GM12878 (cell line): ENCODE measurements at regions not wholly inside any gene's neighbourhood (a gene's known extent, or its start where the extent isn't known, plus 50 kb on each side); places are given as distances from the start of the nearest gene placed in this dataset.

ENCODE experiments used
- ATAC-seq: fragments of 200-7000 bp; cut with Tn5 transposase; 3 replicates; pipeline ENCODE4 v1.9.1; 2020; ENCODE audit warnings: mild to moderate bottlenecking, moderate library complexity
- BruUV-seq: library from RNA; stranded (reverse); fragments of 400-500 nt; replicated peaks from 2 replicates; lab custom pipeline; 2021; lab: Mats Ljungman, UMichigan
- CTCF ChIA-PET: fragments of 300-600 bp; sonication (Branson Sonifier 250); formaldehyde crosslinking; extraction: SDS; loops from one replicate; lab custom pipeline; 2021; ENCODE audit warnings: inconsistent platforms; lab: Yijun Ruan, JAX
- POLR2A ChIA-PET: fragments of 350-600 bp; formaldehyde crosslinking; extraction: SDS; loops from one replicate; lab custom pipeline; 2021; ENCODE audit warnings: inconsistent platforms; lab: Charles Lee
- RAD21 ChIA-PET: fragments of 300-600 bp; sonication (Branson Sonifier 250); formaldehyde crosslinking; loops from one replicate; lab custom pipeline; 2023; ENCODE audit warnings: antibody characterized with exemption; ENCODE audit not compliant: unreplicated experiment; lab: Charles Lee
- SMC1A ChIA-PET: fragments of 300-600 bp; sonication (Branson Sonifier 250); formaldehyde crosslinking; loops from one replicate; lab custom pipeline; 2023; ENCODE audit not compliant: unreplicated experiment, uncharacterized antibody; lab: Charles Lee
- DNase-seq: peaks from one replicate; pipeline ENCODE4 v3.0.0-alpha.2; 2011; ENCODE audit warnings: low read depth, low spot score
- FAIRE-seq: peaks from 3 replicates; lab custom pipeline; 2011; peaks lifted over from hg19 to GRCh38; lab: Jason Lieb, UNC
- H2AFZ ChIP-seq: 2 replicates; pipeline ENCODE4 v1.6.0; 2011; ENCODE audit warnings: low read depth, low read length, control low read depth; ENCODE audit not compliant: control insufficient read depth
- H3K27ac ChIP-seq: 2 replicates; pipeline ENCODE4 v1.5.1; 2011; ENCODE audit warnings: control low read depth; ENCODE audit not compliant: control insufficient read depth, insufficient read depth
- H3K27me3 ChIP-seq, 2 experiments: replicated peaks in 1 of 2; 2 replicates each; pipeline versions ENCODE4 v1.6.0 to v1.6.1; 2011; ENCODE audit warnings: low read length in 1 of 2; ENCODE audit not compliant: control insufficient read depth in 2 of 2, insufficient read depth in 2 of 2
- H3K36me3 ChIP-seq, 2 experiments: 2 replicates each; pipeline ENCODE4 v1.5.1; 2011; ENCODE audit warnings: low read length in 1 of 2; ENCODE audit not compliant: control insufficient read depth in 2 of 2, insufficient read depth in 2 of 2
- H3K4me1 ChIP-seq: 2 replicates; pipeline ENCODE4 v1.6.1; 2011; ENCODE audit warnings: mild to moderate bottlenecking, low read length, moderate library complexity, mixed read lengths; ENCODE audit not compliant: control insufficient read depth, insufficient read depth
- H3K4me2 ChIP-seq: 2 replicates; pipeline ENCODE4 v1.6.0; 2011; ENCODE audit warnings: control low read depth; ENCODE audit not compliant: control insufficient read depth, insufficient read depth
- H3K4me3 ChIP-seq: fragments of 200-600 bp; sonication (generic); 2 replicates; pipeline ENCODE4 v1.5.1; 2016
- H3K79me2 ChIP-seq: 2 replicates; pipeline ENCODE4 v1.6.0; 2011; ENCODE audit warnings: low read length; ENCODE audit not compliant: control insufficient read depth, insufficient read depth
- H3K9ac ChIP-seq: 2 replicates; pipeline ENCODE4 v1.8.0; 2011; ENCODE audit warnings: low read length, control low read depth, mixed read lengths; ENCODE audit not compliant: control insufficient read depth, insufficient read depth
- H3K9me3 ChIP-seq: replicated peaks from 3 replicates; pipeline ENCODE4 v1.5.1; 2011; ENCODE audit warnings: mild to moderate bottlenecking, low read length; ENCODE audit not compliant: control insufficient read depth, insufficient read depth
- H4K20me1 ChIP-seq: 2 replicates; pipeline ENCODE4 v1.6.0; 2011; ENCODE audit not compliant: control insufficient read depth, insufficient read depth
- ATF7 ChIP-seq: fragments of 450-650 bp; IDR thresholded peaks from 2 replicates; pipeline ENCODE4 v1.6.1; 2016; ENCODE audit warnings: low read depth, mild to moderate bottlenecking
- EP300 ChIP-seq, 2 experiments: fragments of 150-350 bp in 1 of 2; IDR thresholded peaks; 2 replicates each; pipeline ENCODE4 v1.6.1; 2011 to 2012; ENCODE audit warnings: low read depth in 2 of 2, low read length in 2 of 2, borderline replicate concordance in 1 of 2, improper control_type of control experiment in 1 of 2, inconsistent platforms in 1 of 2; ENCODE audit not compliant: control insufficient read depth in 1 of 2
- EZH2 ChIP-seq: IDR thresholded peaks from 2 replicates; pipeline ENCODE4 v1.6.1; 2012; ENCODE audit warnings: low read depth, mild to moderate bottlenecking, control low read depth, inconsistent platforms, low read length, borderline replicate concordance; ENCODE audit not compliant: control insufficient read depth
- HDGF ChIP-seq: fragments of 450-650 bp; IDR thresholded peaks from 2 replicates; pipeline ENCODE4 v1.6.1; 2016; ENCODE audit warnings: antibody characterized with exemption
- IKZF2 ChIP-seq, 2 experiments: fragments of 450-650 bp; IDR thresholded peaks; 2 replicates each; pipeline ENCODE4 v1.6.1; 2017; ENCODE audit warnings: mild to moderate bottlenecking in 2 of 2, moderate library complexity in 2 of 2
- NR2F1 ChIP-seq: fragments of 450-650 bp; conservative IDR thresholded peaks from 2 replicates; pipeline ENCODE4 v1.6.1; 2017; ENCODE audit warnings: mild to moderate bottlenecking
- RFX5 ChIP-seq: IDR thresholded peaks from 2 replicates; pipeline ENCODE4 v1.6.1; 2011; ENCODE audit warnings: low read depth, low read length, improper control_type of control experiment
- SREBF1 ChIP-seq: IDR thresholded peaks from 2 replicates; pipeline ENCODE4 v1.6.1; 2012; ENCODE audit warnings: mild to moderate bottlenecking, low read length
- WGBS: methylation state at CpG from one replicate; pipeline ENCODE4 v1.1.6; 2016; ENCODE audit warnings: low lambda C conversion rate; ENCODE audit not compliant: insufficient replicate concordance, insufficient coverage; ENCODE audit errors: missing lambda C conversion rate; 5-methylcytosine and 5-hydroxymethylcytosine counted together
- in situ Hi-C: fragments of 300-500 bp; cut with MboI; formaldehyde crosslinking; loops from 9 replicates; pipeline ENCODE4 v1.14.3; 2018; ENCODE audit warnings: mixed read lengths
- intact Hi-C: fragments of 100-400 bp; cut with micrococcal nuclease; formaldehyde crosslinking; loops from one replicate; pipeline ENCODE4 v1.14.2; 2022; ENCODE audit not compliant: unreplicated experiment
- TF ChIP-seq, protein P1 (sequence below): fragments of 450-650 bp; conservative IDR thresholded peaks from 2 replicates; pipeline ENCODE4 v1.6.1; 2017; ENCODE audit warnings: mild to moderate bottlenecking, moderate library complexity
- TF ChIP-seq, protein P2 (sequence below): fragments of 450-650 bp; IDR thresholded peaks from 2 replicates; pipeline ENCODE4 v1.6.1; 2017; ENCODE audit warnings: antibody characterized with exemption, mild to moderate bottlenecking, moderate library complexity
- TF ChIP-seq, protein P3 (sequence below): IDR thresholded peaks from 2 replicates; pipeline ENCODE4 v1.6.1; 2012; ENCODE audit warnings: mild to moderate bottlenecking, low read depth, low read length

DNA sequence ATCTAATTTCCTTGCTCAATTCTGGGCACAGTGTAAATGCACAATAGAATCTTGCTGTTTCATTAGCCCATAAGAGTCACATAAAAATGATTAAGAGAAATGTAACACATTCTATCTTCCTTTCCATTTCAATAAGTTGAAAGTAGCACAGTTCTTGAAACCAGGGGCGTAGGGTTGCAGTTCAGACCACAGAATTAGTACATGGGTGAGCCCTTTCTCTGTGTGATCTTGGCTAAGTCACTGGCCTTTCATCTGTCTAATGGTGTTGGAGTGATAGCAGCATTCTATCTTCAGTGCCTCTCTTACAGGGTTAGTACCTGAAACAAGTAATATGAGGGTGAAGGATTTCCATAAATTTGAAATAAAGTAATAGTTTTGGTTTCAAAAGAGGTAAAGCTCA is 445.3 kb upstream of the ZNF462 start:
- no peaks in the 10 kb centered on the region for H3K79me2 ChIP-seq
- H3K4me1 ChIP-seq = peaks cover 15% of the 10 kb centered on the region
- no peak for FAIRE-seq
- no peaks in the 10 kb centered on the region for H3K9me3 ChIP-seq
- H3K4me3 ChIP-seq = no peak overlapping the region
- intact Hi-C loops (no loop called here), in situ Hi-C loops (no loop called here)
- DNase-seq = no peak
- SMC1A ChIA-PET = interaction anchor here (1.3 to 1.9 kb wide), 2 partner anchors 50 to 108 kb away, joined by 3 to 7 read pairs; no protein-coding TSS in a partner anchor
- peak overlapping the region; percentile 12; the same call in 1 of the 2 replicates for H3K4me2 ChIP-seq
- BruUV-seq = no TSS peak
- ATAC-seq = peak; percentile 64
- H3K36me3 ChIP-seq = no peaks in the 10 kb centered on the region
- H2AFZ ChIP-seq = no peak overlapping the region
- no peaks in the 10 kb centered on the region for H3K27me3 ChIP-seq
- CTCF ChIA-PET = interaction anchor here (4.0 kb wide), 1 partner anchor 133 kb away, joined by 14 read pairs; no protein-coding TSS in a partner anchor
- RAD21 ChIA-PET = no interaction called here
- H3K27ac ChIP-seq = no peak overlapping the region
- 8% methylated on average over 1 of the region's 1 CpG for WGBS
- POLR2A ChIA-PET = interaction anchor here (0.7 kb wide), 1 partner anchor 50 kb away, joined by 3 read pairs; no protein-coding TSS in a partner anchor
- H3K9ac ChIP-seq = no peak overlapping the region
- H4K20me1 ChIP-seq = no peaks in the 10 kb centered on the region
- TF ChIP-seq NR2F1 = 0 out of 2 replicates have a peak, but pooled peaks have one; percentile 34
- TF ChIP-seq HDGF = no peak
- TF ChIP-seq EP300 (IDR thresholded peaks at IDR 0.05; ENCODE audit: borderline replicate concordance in 1 of 2, control insufficient read depth in 1 of 2, low read depth in 2 of 2, low read length in 2 of 2) = peak in 1 of 2 experiments; percentile 43; a peak in 1 of 4 replicates
- no peak for TF ChIP-seq RFX5
- no peak for TF ChIP-seq ATF7
- TF ChIP-seq SREBF1 = no peak
- TF ChIP-seq, protein P1, sequence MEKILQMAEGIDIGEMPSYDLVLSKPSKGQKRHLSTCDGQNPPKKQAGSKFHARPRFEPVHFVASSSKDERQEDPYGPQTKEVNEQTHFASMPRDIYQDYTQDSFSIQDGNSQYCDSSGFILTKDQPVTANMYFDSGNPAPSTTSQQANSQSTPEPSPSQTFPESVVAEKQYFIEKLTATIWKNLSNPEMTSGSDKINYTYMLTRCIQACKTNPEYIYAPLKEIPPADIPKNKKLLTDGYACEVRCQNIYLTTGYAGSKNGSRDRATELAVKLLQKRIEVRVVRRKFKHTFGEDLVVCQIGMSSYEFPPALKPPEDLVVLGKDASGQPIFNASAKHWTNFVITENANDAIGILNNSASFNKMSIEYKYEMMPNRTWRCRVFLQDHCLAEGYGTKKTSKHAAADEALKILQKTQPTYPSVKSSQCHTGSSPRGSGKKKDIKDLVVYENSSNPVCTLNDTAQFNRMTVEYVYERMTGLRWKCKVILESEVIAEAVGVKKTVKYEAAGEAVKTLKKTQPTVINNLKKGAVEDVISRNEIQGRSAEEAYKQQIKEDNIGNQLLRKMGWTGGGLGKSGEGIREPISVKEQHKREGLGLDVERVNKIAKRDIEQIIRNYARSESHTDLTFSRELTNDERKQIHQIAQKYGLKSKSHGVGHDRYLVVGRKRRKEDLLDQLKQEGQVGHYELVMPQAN = no peak
- peak in 1 of 2 experiments; percentile 23; a peak in 1 of 4 replicates for TF ChIP-seq IKZF2 (IDR thresholded peaks at IDR 0.05)
- TF ChIP-seq, protein P2, sequence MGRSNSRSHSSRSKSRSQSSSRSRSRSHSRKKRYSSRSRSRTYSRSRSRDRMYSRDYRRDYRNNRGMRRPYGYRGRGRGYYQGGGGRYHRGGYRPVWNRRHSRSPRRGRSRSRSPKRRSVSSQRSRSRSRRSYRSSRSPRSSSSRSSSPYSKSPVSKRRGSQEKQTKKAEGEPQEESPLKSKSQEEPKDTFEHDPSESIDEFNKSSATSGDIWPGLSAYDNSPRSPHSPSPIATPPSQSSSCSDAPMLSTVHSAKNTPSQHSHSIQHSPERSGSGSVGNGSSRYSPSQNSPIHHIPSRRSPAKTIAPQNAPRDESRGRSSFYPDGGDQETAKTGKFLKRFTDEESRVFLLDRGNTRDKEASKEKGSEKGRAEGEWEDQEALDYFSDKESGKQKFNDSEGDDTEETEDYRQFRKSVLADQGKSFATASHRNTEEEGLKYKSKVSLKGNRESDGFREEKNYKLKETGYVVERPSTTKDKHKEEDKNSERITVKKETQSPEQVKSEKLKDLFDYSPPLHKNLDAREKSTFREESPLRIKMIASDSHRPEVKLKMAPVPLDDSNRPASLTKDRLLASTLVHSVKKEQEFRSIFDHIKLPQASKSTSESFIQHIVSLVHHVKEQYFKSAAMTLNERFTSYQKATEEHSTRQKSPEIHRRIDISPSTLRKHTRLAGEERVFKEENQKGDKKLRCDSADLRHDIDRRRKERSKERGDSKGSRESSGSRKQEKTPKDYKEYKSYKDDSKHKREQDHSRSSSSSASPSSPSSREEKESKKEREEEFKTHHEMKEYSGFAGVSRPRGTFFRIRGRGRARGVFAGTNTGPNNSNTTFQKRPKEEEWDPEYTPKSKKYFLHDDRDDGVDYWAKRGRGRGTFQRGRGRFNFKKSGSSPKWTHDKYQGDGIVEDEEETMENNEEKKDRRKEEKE = no peak
- no peak for TF ChIP-seq EZH2
- TF ChIP-seq, protein P3, sequence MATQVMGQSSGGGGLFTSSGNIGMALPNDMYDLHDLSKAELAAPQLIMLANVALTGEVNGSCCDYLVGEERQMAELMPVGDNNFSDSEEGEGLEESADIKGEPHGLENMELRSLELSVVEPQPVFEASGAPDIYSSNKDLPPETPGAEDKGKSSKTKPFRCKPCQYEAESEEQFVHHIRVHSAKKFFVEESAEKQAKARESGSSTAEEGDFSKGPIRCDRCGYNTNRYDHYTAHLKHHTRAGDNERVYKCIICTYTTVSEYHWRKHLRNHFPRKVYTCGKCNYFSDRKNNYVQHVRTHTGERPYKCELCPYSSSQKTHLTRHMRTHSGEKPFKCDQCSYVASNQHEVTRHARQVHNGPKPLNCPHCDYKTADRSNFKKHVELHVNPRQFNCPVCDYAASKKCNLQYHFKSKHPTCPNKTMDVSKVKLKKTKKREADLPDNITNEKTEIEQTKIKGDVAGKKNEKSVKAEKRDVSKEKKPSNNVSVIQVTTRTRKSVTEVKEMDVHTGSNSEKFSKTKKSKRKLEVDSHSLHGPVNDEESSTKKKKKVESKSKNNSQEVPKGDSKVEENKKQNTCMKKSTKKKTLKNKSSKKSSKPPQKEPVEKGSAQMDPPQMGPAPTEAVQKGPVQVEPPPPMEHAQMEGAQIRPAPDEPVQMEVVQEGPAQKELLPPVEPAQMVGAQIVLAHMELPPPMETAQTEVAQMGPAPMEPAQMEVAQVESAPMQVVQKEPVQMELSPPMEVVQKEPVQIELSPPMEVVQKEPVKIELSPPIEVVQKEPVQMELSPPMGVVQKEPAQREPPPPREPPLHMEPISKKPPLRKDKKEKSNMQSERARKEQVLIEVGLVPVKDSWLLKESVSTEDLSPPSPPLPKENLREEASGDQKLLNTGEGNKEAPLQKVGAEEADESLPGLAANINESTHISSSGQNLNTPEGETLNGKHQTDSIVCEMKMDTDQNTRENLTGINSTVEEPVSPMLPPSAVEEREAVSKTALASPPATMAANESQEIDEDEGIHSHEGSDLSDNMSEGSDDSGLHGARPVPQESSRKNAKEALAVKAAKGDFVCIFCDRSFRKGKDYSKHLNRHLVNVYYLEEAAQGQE = no peak
